ENCODE measurements at regions not wholly inside any gene's neighbourhood (a gene's known extent, or its start where the extent isn't known, plus 50 kb on each side); places are given as distances from the start of the nearest gene placed in this dataset.
"Not testable (repeated sequence)": the region's sequence is repeated elsewhere in the genome, so short reads cannot be mapped to it uniquely, and the experiment has no call there.

- TF ChIP-seq CTCF (tag by site-specific recombination; IDR thresholded peaks at IDR 0.05); ZNF324 (tag by site-specific recombination; IDR thresholded peaks at IDR 0.05); MYNN (tag by site-specific recombination; IDR thresholded peaks at IDR 0.05; ENCODE audit: borderline replicate concordance); ZNF23 (tag by site-specific recombination; IDR thresholded peaks at IDR 0.05; ENCODE audit: borderline replicate concordance); ZNF768 (tag by site-specific recombination; IDR thresholded peaks at IDR 0.05); ZFP41 (tag by site-specific recombination; IDR thresholded peaks at IDR 0.05; ENCODE audit: borderline replicate concordance); PATZ1 (tag by site-specific recombination; IDR thresholded peaks at IDR 0.05): not testable (repeated sequence)
These were observed 147.7 kb downstream of the CDRT15L2 start for GRCh38 chr17:20727201-20727600.

All from HEK293 (cell line).